BLaER1 treated with 17β-estradiol and CSF1 and Interleukin-3, amounts not matched to agents 10 nM and 100 nM (cell line): ENCODE measurements at regions not wholly inside any gene's neighbourhood (a gene's known extent, or its start where the extent isn't known, plus 50 kb on each side); places are given as distances from the start of the nearest gene placed in this dataset.

Experiments used
- H3K27ac ChIP-seq, 11 experiments: shearing (Covaris generic); formaldehyde crosslinking; 2 replicates each; pipeline ENCODE4 v1.8.1; 2022
- H3K27me3 ChIP-seq, 11 experiments: shearing (Covaris generic); formaldehyde crosslinking; 2 replicates each; pipeline ENCODE4 v1.8.1; 2022
- H3K36me3 ChIP-seq, 11 experiments: shearing (Covaris generic); formaldehyde crosslinking; 2 replicates each; pipeline ENCODE4 v1.8.1; 2022
- H3K4me1 ChIP-seq, 10 experiments: shearing (Covaris generic); formaldehyde crosslinking; 2 replicates each; pipeline ENCODE4 v1.8.1; 2022
- H3K4me2 ChIP-seq, 11 experiments: shearing (Covaris generic); formaldehyde crosslinking; 2 replicates each; pipeline ENCODE4 v1.8.1; 2022
- H3K4me3 ChIP-seq, 10 experiments: shearing (Covaris generic); formaldehyde crosslinking; 2 replicates each; pipeline ENCODE4 v1.8.1; 2022
- H3K9ac ChIP-seq, 11 experiments: shearing (Covaris generic); formaldehyde crosslinking; 2 replicates each; pipeline ENCODE4 v1.8.1; 2022
- H3K9me3 ChIP-seq, 11 experiments: shearing (Covaris generic); formaldehyde crosslinking; replicated peaks in 1 of 11; 2 replicates each; pipeline ENCODE4 v1.8.1; 2022
- H4K20me1 ChIP-seq, 11 experiments: shearing (Covaris generic); formaldehyde crosslinking; 2 replicates each; pipeline ENCODE4 v1.8.1; 2022
- Cebpa-rat ChIP-seq, 11 experiments: shearing (Covaris generic); IDR thresholded peaks; 2 replicates each; pipeline ENCODE4 v1.8.1; 2022

GRCh38 chrX:131812847-131813825 is 210.0 kb upstream of the STK26 start:
- TF ChIP-seq Cebpa-rat (IDR thresholded peaks at IDR 0.05) = no peak
- Histone ChIP-seq H3K9ac (peak overlapping the region; percentile 35 to 73 (median 64); a peak in 20 of 22 replicates), H4K20me1 (peaks cover 0 to 8% (median 0%) of the 10 kb centered on the region in 11 experiments; a peak in 6 of 22 replicates), H3K27ac (peak overlapping the region; percentile 39 to 79 (median 64); a peak in 20 of 22 replicates), H3K27me3 (peaks cover 0 to 16% (median 9%) of the 10 kb centered on the region in 11 experiments; a peak in 9 of 22 replicates), H3K9me3 (peaks cover 0 to 28% (median 8%) of the 10 kb centered on the region in 11 experiments; a peak in 10 of 22 replicates), H3K4me1 (peaks cover 0 to 19% (median 5%) of the 10 kb centered on the region in 10 experiments; a peak in 12 of 20 replicates), H3K36me3 (peaks cover 0 to 62% (median 28%) of the 10 kb centered on the region in 11 experiments; a peak in 16 of 22 replicates), H3K4me2 (peak overlapping the region; percentile 22 to 69 (median 44); a peak in 21 of 22 replicates), H3K4me3 (peak overlapping the region; percentile 53 to 71 (median 60))

DNA sequence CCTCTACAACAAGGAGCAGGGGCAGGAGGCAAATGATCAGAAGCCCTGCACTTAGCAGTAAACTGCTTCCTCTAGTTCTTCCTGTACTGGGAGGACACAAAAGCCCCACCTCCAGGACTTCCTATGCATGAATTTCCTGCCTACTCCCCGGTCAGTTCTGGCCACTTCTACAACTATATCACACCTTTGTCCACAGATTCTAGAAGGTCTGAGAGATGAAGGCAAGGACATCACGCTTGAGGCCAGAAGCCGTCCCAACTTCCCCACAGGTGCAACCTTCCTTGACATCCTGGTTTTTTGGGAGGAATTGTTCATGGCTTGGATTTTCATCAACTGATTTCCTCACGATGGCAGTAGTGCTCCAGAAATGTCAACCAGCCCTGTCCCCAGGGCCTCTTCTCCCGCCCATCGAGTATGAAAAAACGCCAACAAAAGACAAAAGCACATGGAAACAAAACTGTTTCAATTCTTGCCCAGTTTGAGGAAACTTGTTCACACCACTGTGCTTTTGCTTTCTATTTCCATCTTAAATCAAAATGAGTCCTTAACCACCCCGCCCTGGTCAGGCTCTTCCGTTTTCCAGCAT is 206.5 kb upstream of the STK26 start:
- TF ChIP-seq Cebpa-rat (IDR thresholded peaks at IDR 0.05) = no peak
- H3K4me2 ChIP-seq = peak overlapping the region; percentile 62 to 76 (median 70)
- peak overlapping the region in 8 of 11 experiments; percentile 14 to 64 (median 32); a peak in 11 of 22 replicates for H3K27ac ChIP-seq
- peaks cover 0 to 69% (median 38%) of the 10 kb centered on the region in 11 experiments; a peak in 18 of 22 replicates for H3K36me3 ChIP-seq
- peaks cover 0 to 26% (median 7%) of the 10 kb centered on the region in 10 experiments; a peak in 12 of 20 replicates for H3K4me1 ChIP-seq
- H3K27me3 ChIP-seq = no peaks in the 10 kb centered on the region
- H4K20me1 ChIP-seq = peaks cover 0 to 7% (median 0%) of the 10 kb centered on the region in 11 experiments; a peak in 5 of 22 replicates
- H3K4me3 ChIP-seq = peak overlapping the region; percentile 32 to 61 (median 56); a peak in 19 of 20 replicates
- H3K9ac ChIP-seq = peak overlapping the region in 9 of 11 experiments; percentile 5 to 58 (median 39); a peak in 13 of 22 replicates
- peaks cover 0 to 32% (median 11%) of the 10 kb centered on the region in 11 experiments; a peak in 11 of 22 replicates for H3K9me3 ChIP-seq

DNA sequence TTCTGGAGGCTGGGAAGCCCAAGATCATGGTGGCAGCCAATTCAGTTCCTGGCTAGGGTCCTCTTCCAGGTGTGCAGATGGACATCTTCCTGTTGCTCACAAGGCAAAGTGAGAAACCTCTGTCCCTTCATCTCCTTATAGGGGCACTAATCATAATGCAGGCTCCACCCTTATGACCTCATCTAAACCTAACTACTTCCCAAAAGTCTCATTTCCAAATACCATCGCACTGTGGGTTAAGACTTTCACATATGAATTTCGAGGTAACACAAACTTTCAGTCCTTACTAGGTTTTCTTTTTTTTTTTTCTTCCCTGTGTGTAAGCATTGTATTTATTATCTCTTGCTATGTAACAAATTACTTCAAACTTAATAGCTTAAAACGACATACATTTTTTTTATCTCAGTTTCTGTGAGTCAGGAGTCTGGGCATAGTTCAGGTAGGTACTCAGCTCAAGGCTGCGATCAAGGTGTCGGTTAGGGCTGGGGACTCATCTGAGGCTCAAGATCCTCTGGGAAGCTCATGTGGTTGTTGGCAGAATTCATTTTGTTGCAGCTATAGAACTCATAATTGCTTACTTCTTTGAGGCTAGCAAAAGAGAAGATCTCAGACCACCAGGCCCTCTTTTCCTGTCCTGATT is 204.7 kb upstream of the STK26 start:
- Histone ChIP-seq H3K9ac (no peak overlapping the region), H3K4me1 (peaks cover 5 to 35% (median 13%) of the 10 kb centered on the region in 10 experiments; a peak in 12 of 20 replicates), H3K27me3 (no peaks in the 10 kb centered on the region), H4K20me1 (peaks cover 0 to 16% (median 0%) of the 10 kb centered on the region in 11 experiments; a peak in 8 of 22 replicates), H3K4me3 (no peak overlapping the region), H3K27ac (no peak overlapping the region), H3K9me3 (peaks cover 0 to 32% (median 11%) of the 10 kb centered on the region in 11 experiments; a peak in 11 of 22 replicates), H3K4me2 (no peak overlapping the region), H3K36me3 (peaks cover 0 to 83% (median 51%) of the 10 kb centered on the region in 11 experiments; a peak in 19 of 22 replicates)
- no peak for TF ChIP-seq Cebpa-rat (IDR thresholded peaks at IDR 0.05)

- peak overlapping the region; percentile 73 to 91 (median 85) for H3K27ac ChIP-seq
- H3K4me3 ChIP-seq = peak overlapping the region; percentile 45 to 68 (median 58)
- H3K27me3 ChIP-seq = peaks cover 0 to 18% (median 13%) of the 10 kb centered on the region in 11 experiments; a peak in 18 of 22 replicates
- peak overlapping the region; percentile 65 to 79 (median 70) for H3K4me2 ChIP-seq
- no peak for TF ChIP-seq Cebpa-rat (IDR thresholded peaks at IDR 0.05)
- peaks cover 0 to 15% (median 7%) of the 10 kb centered on the region in 11 experiments; a peak in 9 of 22 replicates for H3K9me3 ChIP-seq
- H4K20me1 ChIP-seq = peaks cover 0 to 48% (median 17%) of the 10 kb centered on the region in 11 experiments; a peak in 17 of 22 replicates
- peak overlapping the region; percentile 74 to 87 (median 83) for H3K9ac ChIP-seq
- H3K36me3 ChIP-seq = peaks cover 0 to 90% (median 67%) of the 10 kb centered on the region in 11 experiments; a peak in 19 of 22 replicates
- H3K4me1 ChIP-seq = peaks cover 11 to 37% (median 18%) of the 10 kb centered on the region in 10 experiments; a peak in 16 of 20 replicates
These were observed 201.0 kb upstream of the STK26 start for GRCh38 chrX:131821945-131822622.

DNA sequence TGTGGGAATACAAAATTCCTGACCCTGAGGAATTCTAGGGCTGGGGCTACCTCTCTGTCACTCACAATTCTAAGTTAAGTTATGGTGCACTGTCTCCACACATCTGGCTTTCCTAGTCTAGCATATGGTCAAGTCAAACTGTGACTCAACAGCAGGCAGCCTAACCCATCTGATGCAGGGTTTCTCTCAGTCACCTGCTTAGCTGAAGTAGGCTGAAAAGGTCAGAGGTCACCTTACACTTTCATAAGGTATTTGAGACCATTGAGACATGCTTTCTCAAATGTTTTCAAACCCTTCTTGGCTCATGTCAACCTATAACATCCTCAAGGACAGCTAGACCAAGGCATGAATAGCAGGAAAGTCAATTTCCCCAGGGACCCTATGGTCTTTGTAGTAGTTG is 196.5 kb upstream of the STK26 start:
- H3K9ac ChIP-seq = peak overlapping the region in 3 of 11 experiments; percentile 81 to 85 (median 85); a peak in 3 of 22 replicates
- H3K9me3 ChIP-seq = no peaks in the 10 kb centered on the region; a peak in 1 of 22 replicates

DNA sequence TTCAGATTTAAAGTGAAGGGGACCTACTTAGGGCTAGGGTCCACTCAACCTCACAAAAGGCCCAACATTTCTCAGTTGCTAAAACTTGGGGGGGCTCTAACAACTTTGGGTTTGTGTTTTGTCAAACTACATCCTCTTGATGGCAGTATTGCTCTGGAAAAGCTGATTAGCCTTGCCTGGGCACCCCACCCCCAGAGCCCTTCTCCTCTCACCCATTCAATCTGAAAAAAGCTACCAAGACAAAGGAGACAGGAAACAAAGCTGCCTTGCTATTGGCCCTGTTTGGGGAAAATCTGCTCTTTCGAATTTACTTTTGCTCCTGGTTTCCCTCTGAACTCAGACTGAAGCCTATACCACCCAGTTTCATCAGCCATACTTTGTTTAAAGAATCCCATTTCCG is 195.2 kb upstream of the STK26 start:
- Histone ChIP-seq H3K4me2 (peak overlapping the region; percentile 72 to 96 (median 82)), H3K9ac (peak overlapping the region; percentile 20 to 85 (median 78); a peak in 20 of 22 replicates), H3K36me3 (peaks cover 0 to 39% (median 17%) of the 10 kb centered on the region in 11 experiments; a peak in 17 of 22 replicates), H3K27me3 (peaks cover 4 to 31% (median 22%) of the 10 kb centered on the region in 11 experiments; a peak in 19 of 22 replicates), H3K9me3 (no peaks in the 10 kb centered on the region), H3K4me3 (peak overlapping the region; percentile 43 to 69 (median 61)), H4K20me1 (peaks cover 0 to 63% (median 24%) of the 10 kb centered on the region in 11 experiments; a peak in 18 of 22 replicates), H3K4me1 (peaks cover 32 to 44% (median 35%) of the 10 kb centered on the region in 10 experiments), H3K27ac (peak overlapping the region in 10 of 11 experiments; percentile 57 to 90 (median 85); a peak in 20 of 22 replicates)
- TF ChIP-seq Cebpa-rat (IDR thresholded peaks at IDR 0.05) = no peak

More for the DNA sequence above, 196.5 kb upstream of the STK26 start:
- Histone ChIP-seq H3K27me3 (peaks cover 0 to 20% (median 13%) of the 10 kb centered on the region in 11 experiments; a peak in 18 of 22 replicates), H3K4me1 (peaks cover 23 to 37% (median 30%) of the 10 kb centered on the region in 10 experiments), H3K27ac (no peak overlapping the region), H3K36me3 (peaks cover 0 to 52% (median 30%) of the 10 kb centered on the region in 11 experiments; a peak in 18 of 22 replicates), H3K4me3 (peak overlapping the region in 2 of 10 experiments; percentile 60 to 66; a peak in 2 of 20 replicates), H4K20me1 (peaks cover 0 to 63% (median 24%) of the 10 kb centered on the region in 11 experiments; a peak in 18 of 22 replicates), H3K4me2 (peak overlapping the region in 9 of 11 experiments; percentile 72 to 96 (median 80); a peak in 17 of 22 replicates)
- TF ChIP-seq Cebpa-rat (IDR thresholded peaks at IDR 0.05) = no peak

- Histone ChIP-seq H3K9ac (peak overlapping the region; percentile 20 to 85 (median 78); a peak in 20 of 22 replicates), H3K27ac (peak overlapping the region; percentile 32 to 90 (median 84); a peak in 21 of 22 replicates), H3K4me3 (peak overlapping the region; percentile 43 to 69 (median 61))
These were observed 194.6 kb upstream of the STK26 start for GRCh38 chrX:131828482-131828881.

More at GRCh38 chrX:131828482-131828881, 194.6 kb upstream of the STK26 start:
- Histone ChIP-seq H3K27me3 (peaks cover 7 to 34% (median 26%) of the 10 kb centered on the region in 11 experiments; a peak in 19 of 22 replicates), H3K4me1 (peaks cover 28 to 40% (median 31%) of the 10 kb centered on the region in 10 experiments), H3K36me3 (peaks cover 0 to 33% (median 12%) of the 10 kb centered on the region in 11 experiments; a peak in 15 of 22 replicates), H4K20me1 (peaks cover 0 to 58% (median 24%) of the 10 kb centered on the region in 11 experiments; a peak in 17 of 22 replicates), H3K9me3 (no peaks in the 10 kb centered on the region), H3K4me2 (peak overlapping the region; percentile 72 to 96 (median 82))
- no peak for TF ChIP-seq Cebpa-rat (IDR thresholded peaks at IDR 0.05)
